Suppressor macrophage treated with lipopolysaccharide for 4 hours (primary cell): ENCODE measurements at regions not wholly inside any gene's neighbourhood (a gene's known extent, or its start where the extent isn't known, plus 50 kb on each side); places are given as distances from the start of the nearest gene placed in this dataset.

Source experiments
- DNase-seq: peaks from one replicate; pipeline ENCODE4 v3.0.0-alpha.2; 2020

DNA sequence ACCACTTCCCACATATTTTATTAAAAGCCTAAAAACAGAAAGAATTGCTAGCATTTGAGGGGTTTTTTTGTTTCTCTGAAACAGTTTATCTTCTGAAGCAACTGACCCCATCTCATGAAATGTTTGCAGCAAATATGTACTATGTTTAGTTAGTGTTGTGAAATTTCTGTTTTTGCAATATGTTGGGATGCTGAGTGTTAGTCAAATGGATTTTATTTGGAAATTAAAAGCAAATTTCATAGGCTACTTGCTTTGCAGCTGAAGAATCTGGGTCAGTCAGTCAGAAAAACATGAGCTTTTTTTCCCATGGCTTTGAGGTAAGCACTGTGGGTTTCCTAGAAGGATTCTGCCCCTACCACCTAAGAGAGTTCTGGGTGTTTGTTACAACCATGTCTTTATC lies 184.9 kb upstream of the DKK2 start:
- DNase-seq = no peak

DNA sequence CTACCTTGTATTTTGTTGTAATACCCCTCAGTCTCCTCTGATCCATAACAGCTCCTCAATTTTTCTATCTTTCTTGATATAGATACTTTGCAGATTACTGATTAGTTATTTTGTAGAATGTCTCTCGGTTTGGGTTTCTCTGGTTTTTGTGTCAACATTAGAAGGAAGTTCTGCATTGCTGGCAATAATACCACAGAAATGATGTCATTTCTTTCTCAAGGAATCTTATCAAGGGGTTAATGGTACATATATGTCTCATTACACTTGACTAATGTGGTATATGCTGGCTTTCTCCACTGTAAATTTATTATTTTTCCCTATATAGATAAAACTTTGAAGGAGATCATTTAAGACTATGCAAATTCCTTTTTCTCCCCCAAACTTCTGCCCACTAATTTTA lies 183.6 kb upstream of the DKK2 start:
- DNase-seq = no peak

DNA sequence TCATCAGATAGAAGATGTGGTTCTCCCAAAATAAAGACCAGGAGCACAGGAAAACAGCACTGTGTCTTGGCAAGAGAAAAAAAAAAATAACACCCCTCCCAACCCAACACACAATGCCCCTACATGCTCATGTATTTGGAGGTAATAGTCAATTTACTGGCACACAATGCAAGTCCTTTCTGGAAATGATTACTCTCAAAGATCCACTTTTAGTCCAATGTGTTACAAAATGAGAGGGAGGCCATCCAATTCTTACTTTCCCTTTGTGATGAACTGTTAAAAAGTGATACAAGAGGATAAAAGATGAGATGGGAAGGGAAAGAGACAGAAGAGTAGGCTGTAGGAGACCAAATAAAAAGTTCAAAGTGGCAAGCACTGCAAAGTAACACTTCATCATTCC lies 180.3 kb upstream of the DKK2 start:
- DNase-seq = no peak

DNA sequence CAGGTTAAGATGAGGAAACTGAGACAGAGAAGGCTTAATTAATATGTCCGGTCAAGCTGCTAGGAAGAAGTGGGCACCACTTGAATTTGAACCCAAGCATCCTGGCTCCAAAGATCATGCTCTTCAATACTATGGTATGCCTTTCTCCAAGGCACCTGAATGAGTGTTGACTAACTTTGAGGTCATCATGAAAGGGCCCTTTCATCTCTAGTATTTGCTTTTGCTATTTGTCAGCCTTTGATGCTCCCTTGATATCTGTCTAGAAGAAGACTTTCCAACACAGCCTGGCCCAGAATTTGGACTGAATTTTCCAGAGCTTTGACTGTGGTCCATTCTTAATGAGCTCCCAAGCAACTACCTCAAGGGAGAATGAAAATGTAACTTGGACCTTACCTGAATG lies 179.1 kb upstream of the DKK2 start:
- DNase-seq = no peak

DNA sequence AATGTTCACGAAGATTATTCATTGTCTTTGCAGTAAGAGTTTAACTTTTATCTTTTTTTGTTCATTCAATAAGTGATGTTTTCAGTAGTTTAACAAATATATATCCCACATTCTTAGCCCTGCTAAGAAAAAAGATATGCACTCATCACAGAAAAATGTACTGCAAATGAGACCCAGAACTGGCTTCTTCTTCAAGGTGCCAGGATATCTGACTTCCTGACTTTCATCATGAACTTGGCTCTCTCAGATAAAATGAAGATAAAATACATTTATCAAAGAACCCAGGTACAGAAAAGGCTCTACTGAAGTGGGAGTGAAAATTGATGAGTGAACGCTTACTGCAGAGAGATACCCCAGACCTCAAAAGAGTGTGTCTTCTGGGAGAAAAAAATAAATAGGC lies 177.8 kb upstream of the DKK2 start:
- DNase-seq = no peak

DNA sequence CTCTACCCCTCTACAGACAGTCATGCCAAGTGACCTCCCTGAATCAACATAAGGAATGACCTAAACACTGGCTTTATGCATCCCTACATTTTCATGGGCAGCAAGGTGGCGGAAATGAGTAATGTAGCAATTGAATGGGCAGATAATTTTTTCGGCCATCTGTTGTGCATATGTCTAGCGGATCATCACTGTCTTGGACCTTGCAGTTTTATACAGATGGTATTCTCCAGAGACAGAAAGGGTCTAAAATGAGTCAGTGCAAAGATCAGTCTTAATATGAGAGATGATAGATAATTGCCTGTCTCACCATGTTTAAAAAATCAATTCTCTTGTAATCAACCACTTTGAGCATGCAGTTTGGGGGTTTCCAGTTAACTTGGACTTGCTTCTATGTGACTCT lies 177.3 kb upstream of the DKK2 start:
- DNase-seq = no peak

DNA sequence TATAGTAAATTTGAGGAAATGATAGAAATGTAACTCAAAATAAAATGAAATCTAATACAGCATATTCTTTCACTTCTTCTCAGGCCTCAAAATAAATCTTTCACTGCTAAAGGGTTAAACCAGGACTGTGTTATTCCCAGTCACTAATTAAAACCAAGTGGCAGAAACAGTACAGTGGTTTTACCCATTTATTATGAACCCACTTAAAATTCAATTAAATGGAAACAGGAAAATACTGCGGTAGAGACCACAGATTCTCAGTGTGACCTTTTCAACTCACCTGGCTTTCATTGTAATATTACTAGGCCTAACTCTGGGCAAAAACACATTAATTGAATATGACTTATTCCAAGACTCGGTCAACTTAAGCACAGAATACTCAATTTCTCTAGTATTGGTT lies 176.5 kb upstream of the DKK2 start:
- DNase-seq = no peak

DNA sequence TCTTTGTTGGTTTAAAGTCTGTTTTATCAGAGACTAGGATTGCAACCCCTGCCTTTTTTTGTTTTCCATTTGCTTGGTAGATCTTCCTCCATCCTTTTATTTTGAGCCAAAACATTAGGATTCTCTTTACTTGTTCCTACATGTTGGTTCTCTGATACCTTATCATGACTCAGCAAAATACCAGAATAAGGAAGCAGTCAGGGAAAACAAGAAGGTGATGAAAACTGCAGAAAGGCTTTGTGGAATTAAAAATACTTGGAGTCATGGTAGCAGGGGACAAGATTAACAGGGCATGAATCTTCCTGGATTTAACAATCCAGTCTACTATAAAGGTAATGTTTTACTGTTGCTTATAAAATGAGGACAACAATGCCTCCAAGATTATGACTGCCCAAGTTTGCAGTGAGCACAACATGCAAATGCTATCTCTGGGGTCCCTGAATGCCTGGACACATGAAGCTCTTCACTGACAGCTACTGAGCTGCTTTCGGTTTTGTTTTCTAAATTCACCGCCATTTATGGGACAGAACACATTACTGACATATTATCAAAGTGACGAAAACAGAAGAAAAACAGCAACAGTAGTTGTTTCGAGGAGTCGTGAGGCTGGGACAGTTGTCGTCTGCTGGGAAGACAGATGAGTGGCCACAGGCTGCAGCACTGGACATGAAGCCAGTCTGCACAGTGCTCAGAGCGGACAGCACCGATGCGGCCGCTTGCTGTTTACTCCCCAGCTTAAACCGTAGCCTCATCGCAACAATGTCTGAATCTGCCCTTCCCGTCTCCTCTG lies 174.5 kb upstream of the DKK2 start:
- no peak for DNase-seq

DNA sequence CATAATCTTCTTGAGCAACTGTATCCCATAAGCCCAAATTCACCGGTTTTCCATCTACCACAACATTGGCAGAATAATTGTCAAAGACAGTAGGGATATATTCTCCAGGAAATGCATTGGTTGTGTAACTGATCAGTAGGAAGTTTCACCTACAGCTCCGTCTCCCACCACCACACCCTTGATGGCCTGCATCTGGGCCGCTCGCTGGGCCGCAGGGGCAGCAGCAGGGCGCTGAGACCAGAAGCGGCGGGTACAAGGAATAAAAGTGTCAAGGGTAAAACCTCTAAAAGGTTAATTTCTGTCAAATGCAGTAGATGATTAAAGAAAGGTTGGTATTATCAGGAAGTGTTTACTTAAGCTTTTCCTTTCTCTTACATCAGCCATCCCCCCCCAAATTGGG lies 167.6 kb upstream of the DKK2 start:
- no peak for DNase-seq

DNA sequence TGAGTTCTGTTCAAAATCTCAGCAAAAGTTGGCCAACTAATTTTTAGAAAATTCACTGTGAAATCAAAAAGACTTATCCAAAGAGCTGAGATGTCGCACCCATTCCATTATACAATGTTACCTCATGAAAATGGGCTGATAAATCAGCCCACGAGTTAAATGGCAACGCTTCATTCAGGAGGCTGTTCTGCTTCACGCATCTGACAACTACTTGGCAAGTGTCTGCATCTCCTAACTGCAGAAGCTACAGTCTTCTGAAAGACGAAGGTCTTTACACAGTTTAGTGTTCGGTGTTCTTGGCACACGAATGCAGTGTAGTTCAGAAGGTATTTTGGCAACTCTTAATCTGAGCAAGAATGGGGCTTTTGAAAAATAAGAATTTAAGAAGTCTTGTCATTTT lies 166.6 kb upstream of the DKK2 start:
- DNase-seq = no peak

DNA sequence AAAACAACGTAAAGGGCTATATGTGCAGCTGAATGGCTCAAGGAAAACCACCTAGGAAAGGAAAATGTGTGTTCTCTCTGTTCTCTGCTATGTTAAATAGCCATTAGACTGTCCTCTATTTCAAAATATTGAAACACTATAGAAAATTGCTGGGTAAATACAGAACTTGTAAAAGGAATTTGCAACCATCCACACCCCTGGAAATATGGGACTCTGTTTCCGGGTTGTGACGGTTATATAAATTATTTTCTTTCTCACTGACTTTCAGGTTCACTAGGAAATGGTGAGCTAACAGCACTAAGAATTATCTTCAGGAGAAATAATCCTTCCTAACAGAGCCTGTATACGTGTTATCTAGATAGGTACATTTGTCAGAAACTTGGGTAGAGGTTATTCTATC lies 161.0 kb upstream of the DKK2 start:
- no peak for DNase-seq

DNA sequence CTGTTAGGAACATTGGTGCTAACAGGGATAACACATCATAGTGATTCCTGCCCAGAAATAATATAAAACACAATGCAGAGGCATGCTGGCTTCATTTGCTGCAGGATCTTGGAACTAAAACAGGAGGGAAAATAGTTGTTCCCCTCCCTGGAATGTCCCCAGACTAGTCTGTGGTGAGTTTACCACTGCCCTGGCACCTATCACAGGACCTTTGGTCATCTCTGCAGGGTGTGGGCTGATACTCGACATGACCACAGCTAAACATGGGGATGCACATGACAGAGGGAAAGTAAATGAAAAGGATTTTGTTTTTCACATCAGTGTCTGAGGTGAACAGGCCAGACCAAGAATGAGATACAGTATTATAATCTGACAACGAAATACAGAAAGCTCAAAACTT lies 160.2 kb upstream of the DKK2 start:
- no peak for DNase-seq

DNA sequence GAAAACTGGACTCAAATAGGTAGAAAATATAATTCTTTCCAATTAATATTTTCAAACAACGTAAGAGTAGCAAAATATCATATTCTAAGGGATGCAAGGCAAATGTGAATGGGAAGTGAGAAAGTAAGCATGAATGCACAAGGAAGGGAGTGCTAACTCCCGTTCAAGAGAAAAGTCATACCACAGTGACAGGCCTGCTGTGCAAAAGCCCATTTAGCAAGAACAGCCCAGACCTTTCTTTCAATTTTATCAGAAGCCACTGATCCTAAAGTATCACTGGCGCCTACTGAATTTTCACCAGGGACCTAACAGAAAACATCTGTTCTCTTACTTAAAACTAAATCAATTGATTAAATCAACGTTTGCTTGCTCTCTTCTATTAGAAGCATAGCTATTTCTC lies 157.9 kb upstream of the DKK2 start:
- DNase-seq = no peak

DNA sequence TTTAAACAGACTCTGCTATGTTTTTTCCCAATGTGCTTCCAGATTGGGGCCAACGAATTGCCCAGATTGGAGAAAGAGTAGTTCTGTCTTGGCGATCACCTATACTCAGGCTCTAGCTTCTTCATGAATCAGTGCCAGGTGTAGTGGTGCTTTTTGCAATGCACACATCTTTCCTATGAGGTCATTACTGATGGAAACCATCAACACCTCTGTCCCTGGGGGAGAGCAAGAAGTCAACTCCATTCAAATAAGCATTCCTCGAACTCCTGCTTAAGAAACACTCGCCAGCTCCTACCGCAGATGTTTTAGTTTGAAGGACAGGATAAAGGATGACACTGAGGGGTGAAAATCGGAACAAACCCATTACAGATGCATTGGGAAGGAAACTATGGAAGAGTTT lies 156.5 kb upstream of the DKK2 start:
- DNase-seq = no peak

DNA sequence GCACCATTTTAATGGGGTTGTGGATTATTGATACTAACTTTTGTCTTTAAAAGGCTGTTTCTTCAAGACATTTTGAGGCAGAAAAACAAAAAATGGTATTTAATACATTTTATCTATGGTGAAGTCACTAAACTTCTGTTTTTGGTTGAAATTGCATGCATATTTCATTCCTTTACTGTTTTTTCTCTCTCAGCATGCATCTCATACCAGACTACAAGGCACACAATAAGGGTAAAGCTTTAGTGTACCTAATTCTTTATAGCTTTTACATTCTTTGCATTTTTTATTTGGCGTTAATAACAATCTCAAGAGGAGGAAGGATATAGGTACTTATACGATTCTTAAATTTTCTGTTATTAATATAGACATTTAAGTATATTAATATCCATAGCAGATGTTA lies 151.0 kb upstream of the DKK2 start:
- no peak for DNase-seq

DNA sequence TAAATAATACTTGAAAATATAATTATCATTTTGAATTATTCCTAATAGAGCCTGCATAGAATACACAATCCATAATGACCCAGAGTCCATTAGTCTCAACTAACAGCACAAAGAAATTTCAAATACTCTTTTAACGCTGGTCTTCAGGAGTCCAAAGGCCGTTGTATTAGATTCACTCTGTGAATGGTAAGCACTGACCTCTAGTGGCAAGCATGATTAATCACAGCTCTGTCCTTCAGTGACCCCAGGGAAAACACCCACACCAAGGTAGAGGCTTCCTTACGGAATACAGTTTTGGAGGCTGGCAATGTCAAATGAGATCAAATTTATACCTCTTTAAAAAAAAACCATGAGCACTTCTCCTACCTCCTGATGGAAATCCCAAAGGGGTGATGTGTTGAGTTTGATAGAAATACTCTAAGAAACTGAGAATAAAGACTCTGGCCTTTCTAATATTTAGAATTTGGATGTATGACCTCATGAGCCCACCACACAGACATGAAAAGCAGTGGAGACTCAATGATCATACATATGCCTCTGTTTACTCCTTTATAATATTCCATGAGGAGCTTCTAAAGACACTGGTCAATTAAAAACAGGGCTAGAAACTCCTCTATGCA lies 147.2 kb upstream of the DKK2 start:
- DNase-seq = peak; percentile 64

DNA sequence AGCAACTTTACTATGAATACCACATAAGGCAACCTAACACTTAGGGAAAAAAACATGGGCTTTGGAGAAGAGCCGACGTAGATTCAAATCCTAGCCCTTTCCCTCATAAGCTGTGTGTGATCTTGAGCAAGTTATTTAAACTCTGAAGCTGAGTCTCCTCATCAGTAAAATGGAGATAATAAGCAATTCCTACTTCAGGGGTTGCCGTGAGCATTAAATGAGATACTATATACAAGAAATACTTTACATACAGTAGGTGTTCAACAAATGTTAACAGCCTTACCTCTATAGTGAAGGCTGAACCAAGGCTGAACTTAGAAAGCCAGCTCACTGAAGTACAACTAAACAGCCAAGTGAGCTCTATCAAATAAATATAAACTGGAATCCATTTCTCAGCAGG lies 146.2 kb upstream of the DKK2 start:
- DNase-seq = no peak

DNA sequence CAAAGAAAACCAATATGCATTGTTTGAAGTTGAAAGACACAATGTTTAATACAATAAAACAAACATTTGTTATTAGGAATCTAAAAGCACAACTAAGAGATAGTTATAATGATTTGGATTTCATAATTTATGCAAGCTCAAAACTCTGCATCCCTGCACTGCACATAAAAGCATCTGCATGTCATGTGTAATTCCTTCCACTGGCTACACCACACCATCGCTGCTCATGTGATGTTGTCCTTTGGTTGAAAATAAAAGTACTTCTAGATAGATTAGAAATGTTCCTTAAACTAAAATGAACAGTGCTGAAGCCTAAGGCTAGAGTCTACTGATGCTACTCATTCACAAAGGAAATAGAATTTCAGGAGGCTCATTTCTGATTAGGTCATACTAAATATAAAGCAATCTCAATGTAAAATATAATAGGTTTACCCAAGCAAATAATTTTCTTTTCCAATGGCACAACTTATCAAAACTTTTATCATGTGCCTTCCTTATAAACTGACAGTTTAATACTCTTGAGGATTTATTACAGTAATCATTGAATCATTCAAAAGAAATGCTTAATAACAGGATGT lies 130.8 kb upstream of the DKK2 start:
- no peak for DNase-seq

DNA sequence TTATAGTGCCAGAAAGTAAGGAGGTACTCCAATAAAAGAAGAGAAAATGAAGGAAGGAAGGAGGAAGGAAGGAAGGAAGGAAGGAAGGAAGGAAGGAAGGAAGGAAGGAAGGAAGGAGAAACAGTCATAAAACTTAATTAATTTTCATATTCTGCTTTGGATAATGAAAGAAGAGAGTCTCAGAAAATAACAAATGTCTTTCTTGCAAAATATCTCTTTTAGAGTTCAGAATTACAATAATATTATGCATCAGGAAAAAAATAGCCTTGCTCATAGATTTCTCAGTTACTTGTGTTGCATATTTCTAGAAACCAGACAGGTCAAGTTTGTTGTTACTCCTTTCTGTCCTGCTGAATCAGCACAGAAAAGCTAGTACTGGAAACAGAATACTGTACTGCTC lies 130.1 kb upstream of the DKK2 start:
- no peak for DNase-seq

DNA sequence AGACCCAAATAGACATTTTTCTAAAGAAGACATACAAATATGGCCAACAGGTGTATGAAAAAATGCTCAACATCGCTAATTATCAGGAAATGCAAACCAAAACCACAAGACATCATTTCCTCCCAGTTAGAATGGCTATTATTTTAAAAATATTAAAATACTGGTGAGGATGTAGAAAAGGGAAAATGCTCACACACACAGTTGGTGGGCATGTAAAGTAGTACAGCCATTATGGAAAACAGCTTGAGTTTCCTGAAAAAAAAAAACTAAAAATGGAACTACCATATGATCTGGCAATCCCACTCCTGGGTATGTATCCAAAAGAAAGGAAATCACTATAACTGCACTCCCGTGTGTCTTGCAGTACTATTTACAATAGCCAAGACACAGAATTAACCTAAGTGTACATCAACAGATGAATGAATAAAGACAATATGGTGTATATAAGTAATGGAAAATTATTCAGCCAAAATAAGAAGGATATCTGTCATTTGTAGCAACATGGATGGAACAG lies 128.9 kb upstream of the DKK2 start:
- no peak for DNase-seq

DNA sequence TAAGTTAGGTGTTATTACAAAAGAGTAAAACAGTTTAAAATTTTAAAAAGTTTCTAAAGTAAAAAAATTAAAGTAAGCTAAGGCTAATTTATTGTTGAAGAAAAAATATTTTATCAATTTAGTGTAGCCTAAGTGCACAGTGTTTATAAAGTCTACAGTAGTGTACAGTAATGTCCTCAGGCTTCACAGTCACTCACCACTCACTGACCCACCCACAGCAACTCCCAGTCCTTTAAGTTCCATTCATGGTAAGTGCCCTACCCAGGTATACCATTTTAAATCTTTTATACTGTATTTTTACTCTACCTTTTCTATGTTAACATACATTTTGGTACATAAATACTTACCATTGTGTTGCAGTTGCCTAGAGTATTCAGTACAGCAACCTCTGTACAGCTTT lies 120.3 kb upstream of the DKK2 start:
- DNase-seq = no peak

DNA sequence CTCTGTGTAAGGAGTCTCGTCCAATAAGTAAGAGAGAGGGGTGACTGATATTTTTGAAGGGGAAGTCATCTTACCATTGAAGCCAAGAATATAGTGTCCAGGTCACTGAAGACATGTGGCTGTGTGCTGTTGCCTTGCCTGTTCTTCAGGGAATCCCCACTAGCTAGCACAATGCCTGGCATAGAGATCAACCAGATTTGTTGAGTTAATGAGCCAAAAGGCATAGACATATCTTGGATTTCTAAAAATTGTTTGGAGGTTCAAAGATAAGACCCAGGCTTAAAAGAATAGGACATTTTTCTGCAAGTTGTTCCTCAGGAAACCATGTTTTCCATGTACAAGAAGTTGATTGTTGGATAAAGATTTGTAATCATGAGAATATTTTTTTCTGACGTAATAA lies 119.3 kb upstream of the DKK2 start:
- no peak for DNase-seq

DNA sequence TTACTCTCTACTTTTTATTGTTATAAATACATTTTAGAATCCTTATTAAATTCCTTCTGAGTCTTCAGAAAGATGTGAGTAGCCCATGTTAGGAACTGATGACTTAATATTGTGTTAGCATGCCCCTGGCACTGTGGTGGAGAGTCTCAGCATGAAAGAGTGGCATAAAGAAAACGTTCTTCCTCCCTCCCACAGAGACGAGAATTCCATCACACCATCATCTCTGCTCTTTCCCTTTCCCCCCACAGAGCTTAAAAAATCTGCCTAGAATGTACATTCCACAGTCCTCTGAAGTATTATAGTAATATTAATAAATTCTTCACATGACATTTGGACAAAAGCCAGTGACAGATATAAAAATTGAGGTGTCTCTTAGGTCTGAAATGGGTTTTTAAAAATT lies 117.8 kb upstream of the DKK2 start:
- no peak for DNase-seq

DNA sequence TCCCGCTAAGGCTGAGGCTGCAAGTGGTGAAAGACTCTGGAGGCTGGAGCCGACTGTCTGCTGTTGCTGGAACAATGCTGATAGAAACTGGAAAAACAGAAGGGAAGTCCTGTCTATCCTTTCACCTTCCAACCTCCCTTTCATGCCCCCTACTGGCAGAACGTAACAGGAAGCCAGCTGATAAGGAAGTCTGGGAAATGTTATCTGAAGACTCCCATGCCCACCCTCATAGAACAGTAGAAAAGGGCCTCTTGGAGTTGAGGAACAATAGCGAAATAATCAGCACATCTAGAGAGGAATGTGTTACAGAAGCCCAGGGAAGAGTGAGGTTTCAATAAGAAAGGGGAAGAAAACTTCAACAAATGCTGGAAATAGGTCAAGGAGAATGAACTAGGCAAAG lies 117.1 kb upstream of the DKK2 start:
- DNase-seq = peak; percentile 5

DNA sequence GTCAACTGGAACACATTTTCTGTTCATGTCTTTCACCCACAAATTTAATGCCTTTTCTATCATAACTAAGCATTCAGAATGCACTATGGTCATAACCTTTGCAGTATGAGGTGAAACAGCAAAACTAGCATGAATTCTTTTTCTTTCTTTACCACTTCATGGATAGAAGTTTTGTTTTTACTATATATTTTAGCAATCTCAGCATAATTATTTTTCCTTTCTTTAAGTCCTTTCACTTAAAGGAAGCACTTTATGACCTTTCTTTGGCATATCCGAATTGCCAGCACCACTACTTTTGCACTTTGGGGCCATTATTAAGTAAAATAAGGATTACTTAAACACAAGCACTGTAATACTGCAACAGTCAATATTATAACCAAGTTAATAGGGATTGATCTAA lies 115.1 kb upstream of the DKK2 start:
- no peak for DNase-seq
